AG09309 (cell line): ENCODE measurements at regions not wholly inside any gene's neighbourhood (a gene's known extent, or its start where the extent isn't known, plus 50 kb on each side); places are given as distances from the start of the nearest gene placed in this dataset.

ENCODE experiments used
- DNase-seq: peaks from one replicate; pipeline ENCODE4 v3.0.0-alpha.2; 2010; ENCODE audit warnings: low read depth
- H3K4me3 ChIP-seq: 2 replicates; pipeline ENCODE4 v1.5.1; 2011; ENCODE audit warnings: mild to moderate bottlenecking, low read depth, low read length, moderate library complexity; ENCODE audit not compliant: control insufficient read depth
- CTCF ChIP-seq: IDR thresholded peaks from 2 replicates; pipeline ENCODE4 v1.5.1; 2011; ENCODE audit warnings: mild to moderate bottlenecking, low read depth, low read length, inconsistent platforms; ENCODE audit not compliant: insufficient read depth, control insufficient read depth; ENCODE audit errors: missing control alignments

GRCh38 chr18:79596446-79597175 is 83.0 kb upstream of the CTDP1 start:
- no peak for TF ChIP-seq CTCF
- no peak overlapping the region for H3K4me3 ChIP-seq
- no peak for DNase-seq

- no peak overlapping the region for H3K4me3 ChIP-seq
- no peak for TF ChIP-seq CTCF
- DNase-seq = no peak
These were observed 82.3 kb upstream of the CTDP1 start for GRCh38 chr18:79597176-79597830.

- H3K4me3 ChIP-seq = no peak overlapping the region
- DNase-seq = no peak
- no peak for TF ChIP-seq CTCF
These were observed 81.6 kb upstream of the CTDP1 start for GRCh38 chr18:79597831-79598632.

- no peak overlapping the region for H3K4me3 ChIP-seq
- no peak for TF ChIP-seq CTCF
- no peak for DNase-seq
These were observed 80.9 kb upstream of the CTDP1 start for GRCh38 chr18:79598633-79599175.

- TF ChIP-seq CTCF = no peak
- no peak for DNase-seq
- H3K4me3 ChIP-seq = no peak overlapping the region
These were observed 80.1 kb upstream of the CTDP1 start for GRCh38 chr18:79599441-79599931.

- no peak overlapping the region for H3K4me3 ChIP-seq
- DNase-seq = no peak
- no peak for TF ChIP-seq CTCF
These were observed 79.5 kb upstream of the CTDP1 start for GRCh38 chr18:79600141-79600540.
